Fibroblast of the conjunctiva (primary cell): ENCODE measurements at regions not wholly inside any gene's neighbourhood (a gene's known extent, or its start where the extent isn't known, plus 50 kb on each side); places are given as distances from the start of the nearest gene placed in this dataset.

Source experiments
- DNase-seq: peaks from one replicate; pipeline ENCODE4 v3.0.0-alpha.2; 2010; ENCODE audit warnings: low read depth

GRCh38 chr1:170316270-170316669, 170.5 kb downstream of the NTMT2 start:
- no peak for DNase-seq

DNA sequence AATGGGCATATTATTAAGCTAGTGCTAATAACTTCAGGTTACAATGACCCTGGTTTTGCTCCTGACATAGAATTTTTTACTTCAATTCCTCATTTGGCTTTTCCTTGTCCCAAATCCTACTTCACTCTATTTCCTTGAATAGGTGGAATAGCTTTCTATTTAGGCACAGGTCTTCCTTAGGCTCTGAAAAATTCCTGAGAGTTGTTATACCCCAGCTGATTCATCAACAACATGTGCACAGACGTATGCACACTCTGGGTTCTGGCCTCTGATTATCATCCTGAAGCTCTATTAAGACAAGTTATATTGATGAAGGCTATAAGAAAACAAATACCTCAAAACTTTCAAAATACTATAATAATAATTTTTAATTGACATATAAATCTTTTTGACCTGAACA, 172.4 kb downstream of the NTMT2 start:
- DNase-seq: no peak

DNA sequence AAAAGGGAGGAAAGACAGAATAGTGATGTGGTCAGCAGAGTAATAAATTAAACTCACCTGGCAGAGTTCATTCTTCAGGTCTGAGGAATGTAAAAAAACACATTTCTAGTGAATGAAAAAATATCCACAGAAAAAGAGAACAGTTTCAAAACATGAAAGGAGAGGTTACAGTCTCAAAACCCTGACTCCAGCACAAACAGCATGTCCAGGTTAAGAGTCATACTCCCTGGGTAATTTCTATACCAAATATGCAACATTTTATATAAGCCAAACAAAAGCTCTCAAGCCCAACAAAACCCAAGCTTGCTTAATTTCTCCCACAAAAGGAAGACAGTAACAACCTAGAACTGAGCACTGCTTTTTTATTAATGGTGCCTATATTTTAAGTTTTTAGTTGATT, 173.0 kb downstream of the NTMT2 start:
- no peak for DNase-seq

- no peak for DNase-seq
Measured at GRCh38 chr1:170321113-170321512, 175.4 kb downstream of the NTMT2 start.

DNA sequence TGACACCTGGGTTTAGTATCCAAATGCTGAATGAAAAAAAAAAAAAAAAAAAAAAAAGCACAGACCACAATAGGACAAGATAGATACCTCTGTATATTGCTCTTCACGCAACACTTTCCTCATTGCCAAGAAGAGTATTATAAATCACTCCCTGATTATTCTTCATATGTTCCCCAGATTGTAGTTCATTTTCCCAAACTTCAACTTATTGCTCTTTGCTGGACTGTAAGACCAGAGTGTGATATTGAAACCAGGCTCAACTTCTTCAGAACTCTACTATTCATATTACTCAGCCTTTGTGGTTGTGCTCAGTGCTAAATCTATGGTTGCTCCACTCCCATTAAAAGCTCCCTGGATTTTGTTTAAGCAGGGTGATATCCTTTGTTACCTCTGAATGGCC, 180.4 kb downstream of the NTMT2 start:
- no peak for DNase-seq

GRCh38 chr1:170332801-170333200, 187.0 kb downstream of the NTMT2 start:
- DNase-seq: no peak

DNA sequence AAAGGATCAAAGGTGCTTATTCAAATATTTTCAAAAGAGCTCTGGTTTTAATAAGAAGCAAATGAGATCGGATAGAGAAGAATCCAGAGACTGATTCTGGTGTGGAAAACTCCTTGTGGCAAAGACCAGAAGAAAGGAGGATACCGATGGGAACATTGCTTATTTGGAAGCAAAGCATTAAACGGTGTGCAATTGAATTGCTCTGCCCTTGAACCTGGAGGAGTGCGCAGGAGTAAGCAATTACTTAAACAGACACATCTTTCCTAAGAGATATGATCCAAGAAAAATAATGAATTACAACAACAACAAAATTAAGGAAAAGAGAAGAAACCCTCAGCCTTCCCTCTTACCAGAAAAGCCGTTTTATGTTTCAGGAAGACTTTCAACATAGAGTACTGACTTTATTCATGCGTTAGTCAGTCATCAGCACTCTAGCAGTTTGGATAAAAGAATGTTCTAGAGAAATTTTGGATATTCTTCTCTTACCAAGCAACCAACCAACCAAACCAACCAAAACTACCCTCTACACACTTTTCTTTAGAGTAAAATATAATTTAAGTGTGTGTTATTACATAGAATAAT, 191.7 kb downstream of the NTMT2 start:
- DNase-seq: no peak

DNA sequence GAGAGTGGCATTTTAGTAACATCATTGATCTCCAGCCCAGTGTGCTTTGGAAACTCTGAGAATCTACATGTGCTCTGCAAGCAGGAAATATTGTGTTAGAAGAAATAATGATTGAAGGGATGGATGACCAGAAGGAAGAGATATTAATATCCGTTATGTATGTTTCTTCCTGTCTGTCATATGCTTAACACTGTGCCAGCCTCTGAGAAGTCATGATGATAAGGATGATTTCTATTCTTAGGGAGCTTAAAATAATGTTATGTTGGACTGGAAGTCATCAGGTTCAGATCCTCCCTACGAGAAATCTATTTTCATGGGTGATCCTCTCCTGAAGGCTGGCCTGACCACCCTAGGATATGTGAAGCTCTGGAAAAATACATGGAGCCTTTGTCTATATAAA, 192.4 kb upstream of the GORAB start:
- no peak for DNase-seq

DNA sequence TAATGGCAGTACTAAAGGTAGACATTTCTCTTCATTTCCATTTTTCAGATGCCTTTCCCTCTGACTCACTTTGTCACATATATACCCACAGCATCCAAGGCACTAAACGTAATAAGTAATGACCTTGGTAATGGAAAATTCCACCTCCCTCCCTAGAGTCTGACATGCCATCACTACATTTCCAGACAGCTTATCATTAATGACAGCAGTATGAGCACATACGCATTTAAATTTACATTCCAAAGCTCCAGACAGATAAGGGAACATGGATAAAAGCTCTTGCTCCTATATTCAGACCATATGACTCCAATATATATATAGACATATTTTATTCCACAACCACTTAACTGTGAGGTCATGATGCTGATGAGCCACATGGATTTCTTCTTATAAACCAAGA, 191.7 kb upstream of the GORAB start:
- no peak for DNase-seq

DNA sequence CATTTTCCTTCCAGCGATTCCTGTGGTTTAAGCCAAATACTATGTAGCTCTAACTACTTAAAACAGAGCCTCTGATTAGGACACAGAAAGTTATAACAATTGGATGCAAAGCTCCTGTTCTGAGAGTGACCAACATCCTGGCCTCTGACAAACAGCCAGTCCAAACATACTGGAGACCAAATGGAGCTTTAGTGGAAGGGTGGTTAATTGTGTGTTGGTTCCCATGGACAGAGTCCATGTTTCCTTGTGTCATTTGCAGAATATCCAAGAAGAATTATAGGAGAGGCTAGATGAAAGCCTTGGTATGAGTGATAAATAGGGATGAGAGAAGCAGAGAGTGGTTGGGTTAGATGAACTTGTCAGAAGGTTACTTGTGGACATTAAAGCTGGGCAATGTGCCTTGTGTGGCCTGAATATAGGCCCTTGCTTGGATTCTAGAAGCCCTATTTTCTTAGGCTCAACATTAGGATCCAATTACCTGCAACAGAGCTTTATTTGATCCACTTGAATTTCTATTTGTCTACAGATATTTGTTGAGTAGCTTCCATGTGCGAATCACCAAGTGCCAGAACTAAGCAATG, 180.5 kb upstream of the GORAB start:
- DNase-seq: no peak

DNA sequence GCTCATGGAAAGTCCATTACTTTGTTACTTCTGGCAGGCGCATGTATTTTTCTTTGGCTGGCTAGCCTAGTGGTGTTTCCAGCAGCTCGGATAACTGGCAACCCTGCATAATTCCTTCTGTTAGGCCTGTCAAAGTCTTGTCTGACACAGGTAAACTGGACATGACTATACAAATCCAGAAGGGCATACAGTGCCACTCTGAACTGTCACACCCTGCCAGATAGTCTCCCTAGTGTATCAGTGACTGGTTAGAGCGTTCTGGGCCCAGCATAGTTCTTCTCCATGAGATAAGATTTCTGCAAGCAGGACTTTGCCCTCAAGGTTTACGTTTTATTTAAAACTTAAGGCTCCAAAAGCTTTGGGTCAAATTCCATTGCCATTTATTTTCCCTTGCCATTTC, 177.7 kb upstream of the GORAB start:
- DNase-seq: no peak

DNA sequence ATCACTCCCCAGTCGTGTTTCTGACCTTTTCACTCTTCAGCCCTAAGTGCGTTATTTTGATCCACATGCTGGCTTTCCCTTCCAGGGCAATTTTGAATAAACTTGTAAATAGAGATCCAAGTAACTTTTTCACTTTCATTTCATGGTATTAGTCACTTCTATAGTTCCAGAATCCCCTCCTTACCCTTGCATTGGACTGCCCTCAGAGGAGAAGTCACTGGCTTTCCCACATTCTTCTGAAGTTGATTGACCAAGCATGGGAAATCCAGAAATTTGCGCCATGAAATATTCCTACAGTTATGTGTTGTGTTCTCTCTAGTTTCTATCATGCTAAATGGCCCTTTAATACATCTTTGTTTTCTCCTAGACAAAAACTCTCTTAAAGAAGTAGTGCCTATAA, 177.3 kb upstream of the GORAB start:
- DNase-seq: no peak

DNA sequence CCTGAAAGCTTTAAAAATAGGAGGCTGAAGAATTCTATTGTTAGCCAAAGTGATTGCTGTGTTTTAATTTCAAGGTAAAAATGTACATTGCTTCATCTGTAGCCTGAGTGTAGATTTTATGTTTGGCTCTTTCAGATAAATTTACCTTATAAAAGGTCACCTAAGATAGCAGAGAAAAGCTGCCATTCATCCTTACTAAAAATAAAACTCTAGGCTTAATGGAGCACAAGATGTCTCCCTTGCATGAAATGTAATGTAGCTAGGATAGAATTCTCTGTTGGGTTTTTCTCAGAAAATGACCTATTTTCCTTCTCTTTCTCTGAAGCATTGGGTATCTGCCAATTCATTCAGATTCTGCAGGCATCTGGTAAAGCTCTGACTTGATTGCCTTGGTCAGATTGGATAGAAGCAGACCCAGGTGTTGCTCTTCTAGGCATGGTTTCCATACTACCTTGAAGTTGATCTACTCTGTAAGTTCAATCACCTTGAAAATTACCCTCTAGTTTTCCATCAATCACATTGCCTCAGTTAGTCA, 176.6 kb upstream of the GORAB start:
- DNase-seq: peak; percentile 27

- no peak for DNase-seq
Measured at GRCh38 chr1:170356585-170356984, 175.4 kb upstream of the GORAB start.

- DNase-seq: no peak
Measured at GRCh38 chr1:170357750-170358149, 174.2 kb upstream of the GORAB start.

- DNase-seq: no peak
Measured at GRCh38 chr1:170360601-170361000, 171.4 kb upstream of the GORAB start.

GRCh38 chr1:170365331-170365730, 166.6 kb upstream of the GORAB start:
- DNase-seq: no peak

DNA sequence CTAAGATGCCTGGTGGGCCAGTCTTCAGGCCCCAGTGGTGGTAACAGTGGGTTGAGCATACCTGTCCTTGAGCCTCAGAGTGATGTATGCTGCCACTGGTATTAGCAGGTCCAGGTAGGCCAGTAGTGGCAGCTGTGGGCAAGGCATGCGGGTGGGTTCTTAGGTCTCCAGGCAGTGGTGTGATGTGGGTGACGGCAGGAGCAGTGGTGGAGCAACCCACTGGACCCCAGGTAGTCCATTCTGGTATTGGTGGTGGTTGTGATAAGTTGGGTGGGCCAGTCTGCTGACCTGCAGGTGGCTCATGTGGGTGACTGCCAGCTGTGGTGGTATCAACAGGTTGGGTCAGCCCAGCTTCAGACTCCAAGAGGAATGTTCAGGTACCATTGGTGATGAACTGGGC, 165.0 kb upstream of the GORAB start:
- DNase-seq: no peak

DNA sequence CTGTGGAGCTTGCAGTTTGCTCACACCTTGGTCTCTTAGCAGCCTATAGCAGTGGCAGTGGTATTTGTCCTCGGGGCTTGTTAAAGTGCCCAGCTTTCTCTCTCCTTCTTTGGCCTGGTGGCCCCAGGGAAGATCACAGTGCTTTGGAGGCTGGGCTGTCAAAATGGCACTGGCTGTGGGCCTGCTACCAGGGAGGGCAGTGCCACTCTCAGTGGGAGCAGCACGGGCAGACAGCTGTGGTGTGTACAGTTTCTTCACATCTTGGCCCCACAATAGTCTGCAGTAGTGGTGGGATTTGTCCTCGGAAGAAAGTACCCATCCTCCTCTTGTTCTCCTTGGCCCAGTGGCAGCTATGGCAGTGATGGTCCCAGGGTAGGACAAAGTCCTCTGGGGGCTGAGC, 164.4 kb upstream of the GORAB start:
- no peak for DNase-seq

GRCh38 chr1:170369000-170369399, 163.0 kb upstream of the GORAB start:
- DNase-seq: no peak

DNA sequence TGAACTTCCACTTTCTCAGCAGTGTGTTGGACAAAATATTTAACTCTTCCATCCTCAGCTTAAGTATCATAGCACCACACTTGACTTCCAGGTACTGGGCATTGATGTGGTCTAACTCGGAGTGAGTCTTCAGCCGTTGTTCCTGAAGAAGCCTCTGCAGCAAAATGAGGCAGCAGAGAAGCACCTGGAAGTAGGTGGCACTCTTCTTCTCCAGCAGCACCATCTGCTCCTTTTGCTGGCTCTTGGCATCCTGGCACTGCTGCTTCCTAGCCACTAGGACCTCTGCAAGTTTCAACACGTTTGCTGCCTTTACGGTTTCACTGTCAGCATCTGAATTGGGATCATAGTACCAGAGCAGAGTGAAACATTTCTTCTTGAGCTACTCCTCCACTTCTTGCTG, 162.5 kb upstream of the GORAB start:
- no peak for DNase-seq

DNA sequence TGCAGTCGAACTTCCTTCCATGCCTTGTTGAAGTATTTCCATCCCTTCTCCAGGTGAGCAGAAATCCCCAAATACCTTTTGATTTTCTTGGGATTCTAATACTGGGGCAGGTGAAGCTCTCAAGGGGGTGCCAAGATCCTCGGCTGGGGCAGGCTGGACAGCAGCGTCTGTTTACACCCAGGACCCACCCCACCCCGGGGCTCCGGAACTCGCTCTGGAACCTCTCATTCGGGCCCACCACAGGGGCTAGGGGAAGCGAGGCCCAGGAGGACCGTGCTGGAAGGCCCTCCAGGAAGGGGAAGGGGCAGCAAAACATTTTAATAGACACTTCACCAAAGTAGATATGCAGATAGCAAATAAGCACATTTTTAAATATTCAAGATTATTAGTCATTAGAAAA, 161.9 kb upstream of the GORAB start:
- no peak for DNase-seq

GRCh38 chr1:170375082-170375723, 156.8 kb upstream of the GORAB start:
- no peak for DNase-seq
